Stomach (tissue), 4 donors: ENCODE measurements at regions not wholly inside any gene's neighbourhood (a gene's known extent, or its start where the extent isn't known, plus 50 kb on each side); places are given as distances from the start of the nearest gene placed in this dataset.

Experiments used
- CTCF ChIP-seq, 7 experiments: fragments of 450-650 bp in 4 of 7; fragments of 200-600 bp in 3 of 7; sonication (generic) in 3 of 7; IDR thresholded peaks; one replicate each; pipeline ENCODE4 v1.5.1; 2016 to 2019; ENCODE audit warnings: antibody characterized with exemption in 7 of 7, control low read depth in 2 of 7, mild to moderate bottlenecking in 1 of 7
- POLR2A ChIP-seq, 4 donors: fragments of 450-650 bp; IDR thresholded peaks; one replicate each; pipeline ENCODE4 v1.6.1; 2016; ENCODE audit warnings: antibody characterized with exemption in 4 of 4, control low read depth in 2 of 4, mild to moderate bottlenecking in 1 of 4, moderate library complexity in 1 of 4
- POLR2AphosphoS5 ChIP-seq, 3 donors: sonication (generic); formaldehyde crosslinking; IDR thresholded peaks; one replicate each; pipeline ENCODE4 v1.6.1; 2016; ENCODE audit warnings: antibody characterized with exemption in 3 of 3

GRCh38 chr12:87766044-87766443 is 263.2 kb downstream of the C12orf50 start:
- TF ChIP-seq CTCF (IDR thresholded peaks at IDR 0.05), result no peak
- TF ChIP-seq POLR2A (IDR thresholded peaks at IDR 0.05), result no peak
- TF ChIP-seq POLR2AphosphoS5 (IDR thresholded peaks at IDR 0.05), result no peak
